PC-3 (cell line): ENCODE measurements at regions not wholly inside any gene's neighbourhood (a gene's known extent, or its start where the extent isn't known, plus 50 kb on each side); places are given as distances from the start of the nearest gene placed in this dataset.

Experiments
- EZH2 ChIP-seq: fragments of 300-600 bp; sonication (generic); IDR thresholded peaks from one replicate; pipeline ENCODE4 v1.6.1; 2017; ENCODE audit warnings: antibody characterized with exemption, mild to moderate bottlenecking, low read length; ENCODE audit not compliant: unreplicated experiment
- TF ChIP-seq, protein P1 (sequence below): fragments of 300-600 bp; sonication (generic); conservative IDR thresholded peaks from 2 replicates; pipeline ENCODE4 v1.5.1; 2017; ENCODE audit warnings: antibody characterized with exemption, low read depth, mild to moderate bottlenecking, low read length

DNA sequence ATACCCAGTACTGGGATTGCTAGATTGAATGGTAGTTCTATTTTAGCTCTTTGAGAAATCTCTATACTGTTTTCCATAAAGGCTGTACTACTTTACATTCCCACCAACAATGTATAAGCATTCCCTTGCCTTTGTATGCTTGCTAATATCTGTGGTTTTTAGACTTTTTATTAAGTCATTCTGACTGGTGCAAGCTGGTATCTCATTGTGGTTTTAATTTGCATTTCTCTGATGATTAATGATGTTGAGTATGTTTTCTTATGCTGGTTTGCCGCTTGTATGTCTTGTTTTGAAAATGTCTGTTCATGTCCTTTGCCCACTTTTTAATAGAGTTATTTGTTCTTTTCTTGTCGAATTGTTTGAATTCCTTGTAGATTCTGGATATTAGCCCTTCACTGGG lies 512.7 kb upstream of the PAPPA start:
- TF ChIP-seq, protein P1, sequence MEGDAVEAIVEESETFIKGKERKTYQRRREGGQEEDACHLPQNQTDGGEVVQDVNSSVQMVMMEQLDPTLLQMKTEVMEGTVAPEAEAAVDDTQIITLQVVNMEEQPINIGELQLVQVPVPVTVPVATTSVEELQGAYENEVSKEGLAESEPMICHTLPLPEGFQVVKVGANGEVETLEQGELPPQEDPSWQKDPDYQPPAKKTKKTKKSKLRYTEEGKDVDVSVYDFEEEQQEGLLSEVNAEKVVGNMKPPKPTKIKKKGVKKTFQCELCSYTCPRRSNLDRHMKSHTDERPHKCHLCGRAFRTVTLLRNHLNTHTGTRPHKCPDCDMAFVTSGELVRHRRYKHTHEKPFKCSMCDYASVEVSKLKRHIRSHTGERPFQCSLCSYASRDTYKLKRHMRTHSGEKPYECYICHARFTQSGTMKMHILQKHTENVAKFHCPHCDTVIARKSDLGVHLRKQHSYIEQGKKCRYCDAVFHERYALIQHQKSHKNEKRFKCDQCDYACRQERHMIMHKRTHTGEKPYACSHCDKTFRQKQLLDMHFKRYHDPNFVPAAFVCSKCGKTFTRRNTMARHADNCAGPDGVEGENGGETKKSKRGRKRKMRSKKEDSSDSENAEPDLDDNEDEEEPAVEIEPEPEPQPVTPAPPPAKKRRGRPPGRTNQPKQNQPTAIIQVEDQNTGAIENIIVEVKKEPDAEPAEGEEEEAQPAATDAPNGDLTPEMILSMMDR: no peak
- no peak for TF ChIP-seq EZH2
